K562 (cell line): ENCODE measurements at regions not wholly inside any gene's neighbourhood (a gene's known extent, or its start where the extent isn't known, plus 50 kb on each side); places are given as distances from the start of the nearest gene placed in this dataset.
"Not testable (repeated sequence)": the region's sequence is repeated elsewhere in the genome, so short reads cannot be mapped to it uniquely, and the experiment has no call there.

Experiments used
- ATAC-seq: fragments of 200-7000 bp; cut with Tn5 transposase; 3 replicates; pipeline ENCODE4 v1.9.1; 2020; ENCODE audit warnings: moderate library complexity
- BruUV-seq: library from RNA; stranded (reverse); fragments of 400-500 nt; replicated peaks from 2 replicates; lab custom pipeline; 2021; lab: Mats Ljungman, UMichigan
- CTCF ChIA-PET: fragments of 300-600 bp; formaldehyde crosslinking; extraction: SDS; loops from one replicate; lab custom pipeline; 2021; ENCODE audit warnings: low intra/inter-chr PET ratio; lab: Yijun Ruan, JAX
- POLR2A ChIA-PET: fragments of 300-600, 350-650 bp; sonication (Branson Sonifier 250); formaldehyde crosslinking; extraction: SDS; loops from one replicate; lab custom pipeline; 2021; ENCODE audit warnings: antibody characterized with exemption, inconsistent platforms; lab: Yijun Ruan, JAX
- DNase-seq, 4 experiments: peaks; one replicate each; pipeline versions ENCODE4 v3.0.0 to v3.0.0-alpha.2; 2011 to 2018; ENCODE audit warnings: low spot score in 3 of 4, mixed read lengths in 3 of 4; ENCODE audit errors: extremely low read depth in 1 of 4
- FAIRE-seq: peaks from 2 replicates; lab custom pipeline; 2011; peaks lifted over from hg19 to GRCh38; lab: Jason Lieb, UNC
- H2AFZ ChIP-seq: 2 replicates; pipeline ENCODE4 v1.6.0; 2011; ENCODE audit warnings: low read depth, low read length, control low read depth, inconsistent platforms
- H3K27ac ChIP-seq: fragments of 200-600 bp; 3 replicates; pipeline ENCODE4 v1.8.0; 2011; ENCODE audit warnings: low read depth, mild to moderate bottlenecking, control low read depth, inconsistent platforms, low read length, moderate library complexity, mixed read lengths; ENCODE audit errors: extremely low read depth
- H3K27me3 ChIP-seq, 2 experiments: fragments of 300-600 bp in 1 of 2; 2 replicates in 1 of 2; 3 replicates in 1 of 2; pipeline versions ENCODE4 v1.6.0 to v1.8.0; 2011; ENCODE audit warnings: inconsistent platforms in 2 of 2, low read length in 2 of 2, mild to moderate bottlenecking in 1 of 2, mixed read lengths in 1 of 2, moderate library complexity in 1 of 2; ENCODE audit not compliant: control insufficient read depth in 2 of 2, insufficient read depth in 2 of 2
- H3K36me3 ChIP-seq: fragments of 300-600 bp; 3 replicates; pipeline ENCODE4 v1.8.0; 2011; ENCODE audit warnings: mild to moderate bottlenecking, low read length, inconsistent platforms; ENCODE audit not compliant: control insufficient read depth, insufficient read depth
- H3K4me1 ChIP-seq, 2 experiments: fragments of 200-600 bp in 1 of 2; replicated peaks in 1 of 2; 2 replicates in 1 of 2; 3 replicates in 1 of 2; pipeline versions ENCODE4 v1.5.1 to v1.8.0; 2011; ENCODE audit warnings: inconsistent platforms in 2 of 2, low read length in 2 of 2, mild to moderate bottlenecking in 1 of 2, mixed read lengths in 1 of 2, moderate library complexity in 1 of 2; ENCODE audit not compliant: control insufficient read depth in 2 of 2, insufficient read depth in 2 of 2
- H3K4me2 ChIP-seq: 2 replicates; pipeline ENCODE4 v1.6.1; 2011; ENCODE audit warnings: low read length, control low read depth, inconsistent platforms, mixed read lengths; ENCODE audit not compliant: insufficient read depth
- H3K4me3 ChIP-seq: fragments of 200-600 bp; sonication (generic), shearing (Covaris generic); 2 replicates; pipeline ENCODE4 v1.5.1; 2016; ENCODE audit warnings: control low read depth, inconsistent platforms
- H3K79me2 ChIP-seq: fragments of 200-600 bp; 3 replicates; pipeline ENCODE4 v1.8.0; 2011; ENCODE audit warnings: low read length, inconsistent platforms; ENCODE audit not compliant: control insufficient read depth, insufficient read depth
- H3K9ac ChIP-seq, 2 experiments: 2 replicates each; pipeline versions ENCODE4 v1.6.0 to v1.6.1; 2011; ENCODE audit warnings: low read depth in 2 of 2, low read length in 2 of 2, control low read depth in 1 of 2, inconsistent platforms in 1 of 2, mild to moderate bottlenecking in 1 of 2, mixed read lengths in 1 of 2; ENCODE audit not compliant: insufficient read depth in 1 of 2
- H3K9me1 ChIP-seq: one replicate; pipeline ENCODE4 v1.6.0; 2011; ENCODE audit warnings: inconsistent platforms, mild to moderate bottlenecking, low read length, moderate library complexity; ENCODE audit not compliant: control insufficient read depth, insufficient read depth
- H3K9me3 ChIP-seq: replicated peaks from 2 replicates; pipeline ENCODE4 v1.5.1; 2011; ENCODE audit warnings: low read depth, low read length, inconsistent platforms; ENCODE audit not compliant: control insufficient read depth, insufficient read depth
- H4K20me1 ChIP-seq: replicated peaks from 2 replicates; pipeline ENCODE4 v1.6.1; 2011; ENCODE audit warnings: low read length, inconsistent platforms, mixed read lengths; ENCODE audit not compliant: control insufficient read depth, insufficient read depth
- ELK3 ChIP-seq: fragments of 450-650 bp; formaldehyde crosslinking; IDR thresholded peaks from 2 replicates; pipeline ENCODE4 v1.4.0; 2020; ENCODE audit warnings: mild to moderate bottlenecking
- ETV1 ChIP-seq: fragments of 450-650 bp; conservative IDR thresholded peaks from 2 replicates; pipeline ENCODE4 v1.6.1; 2016; ENCODE audit warnings: missing genetic modification characterization, control low read depth, low read depth, missing compliant biosample characterization
- HNRNPLL ChIP-seq: fragments of 200-400 bp; formaldehyde crosslinking; IDR thresholded peaks from 2 replicates; pipeline ENCODE4 v1.6.1; 2017; ENCODE audit warnings: low read length, low read depth, mild to moderate bottlenecking; ENCODE audit not compliant: poor library complexity, severe bottlenecking
- SLC30A9 ChIP-seq: fragments of 250-450 bp; sonication (Bioruptor Pico); IDR thresholded peaks from 2 replicates; pipeline ENCODE4 v1.8.0; 2022; ENCODE audit warnings: mild to moderate bottlenecking, moderate library complexity
- TAF1 ChIP-seq: IDR thresholded peaks from 2 replicates; pipeline ENCODE4 v1.6.1; 2011; ENCODE audit warnings: mild to moderate bottlenecking, low read length, moderate library complexity; ENCODE audit not compliant: insufficient read depth, control insufficient read depth, severe bottlenecking; ENCODE audit errors: extremely low read depth
- TEAD1 ChIP-seq, 2 experiments: fragments of 450-650 bp in 1 of 2; sonication (generic) in 1 of 2; formaldehyde crosslinking; IDR thresholded peaks; 2 replicates each; pipeline versions ENCODE4 v1.4.0 to v1.8.0; 2020 to 2022; ENCODE audit warnings: mild to moderate bottlenecking in 2 of 2, missing genetic modification reagents in 1 of 2
- TSHZ1 ChIP-seq: fragments of 250-450 bp; sonication (Bioruptor Pico); IDR thresholded peaks from 2 replicates; pipeline ENCODE4 v1.4.0; 2020; ENCODE audit warnings: mild to moderate bottlenecking, moderate library complexity
- ZNF41 ChIP-seq: fragments of 250-450 bp; sonication (Bioruptor Pico); conservative IDR thresholded peaks from 2 replicates; pipeline ENCODE4 v1.4.0; 2020; ENCODE audit warnings: mild to moderate bottlenecking
- WGBS: fragments of 100-300 bp; shearing (Covaris generic); methylation state at CpG from one replicate; pipeline ENCODE4 v1.1.6; 2016; ENCODE audit warnings: low coverage, mixed read lengths; ENCODE audit not compliant: insufficient coverage; ENCODE audit errors: missing lambda C conversion rate; 5-methylcytosine and 5-hydroxymethylcytosine counted together
- in situ Hi-C: fragments of 300-500 bp; cut with MboI; formaldehyde crosslinking; loops from 4 replicates; pipeline ENCODE4 v1.15.0; 2018; ENCODE audit warnings: inconsistent platforms, mixed read lengths
- intact Hi-C: fragments of 100-400 bp; cut with micrococcal nuclease; formaldehyde crosslinking; loops from 2 replicates; pipeline ENCODE4 v1.14.2; 2022

GRCh38 chr13:59404331-59404730, 759.4 kb downstream of the DIAPH3 start (continued):
- TF ChIP-seq TSHZ1 (CRISPR knock-in tag) = no peak
- no peak for TF ChIP-seq ZNF41
- TF ChIP-seq SLC30A9 (CRISPR knock-in tag) = no peak
- no peak for TF ChIP-seq TAF1
- TF ChIP-seq ELK3 = no peak
- no peak for TF ChIP-seq ETV1 (tag)
- no peak for TF ChIP-seq TEAD1 (CRISPR knock-in tag; IDR thresholded peaks at IDR 0.05)
- no peak for TF ChIP-seq HNRNPLL
- TF ChIP-seq, all 486 proteins: peak for 0

GRCh38 chr13:59407251-59407650, 756.5 kb downstream of the DIAPH3 start:
- H3K79me2 ChIP-seq, CTCF ChIA-PET, H3K4me2 ChIP-seq, H2AFZ ChIP-seq, BruUV-seq, H3K27me3 ChIP-seq, H3K36me3 ChIP-seq, H3K4me3 ChIP-seq, intact Hi-C loops, FAIRE-seq, DNase-seq, H3K27ac ChIP-seq, POLR2A ChIA-PET, H3K9me1 ChIP-seq, H4K20me1 ChIP-seq, in situ Hi-C loops, H3K9ac ChIP-seq, ATAC-seq, H3K9me3 ChIP-seq, H3K4me1 ChIP-seq: not testable (repeated sequence)
- 0% methylated on average over 2 of the region's 2 CpGs for WGBS
